Aorta (tissue), 5 donors: ENCODE measurements at regions not wholly inside any gene's neighbourhood (a gene's known extent, or its start where the extent isn't known, plus 50 kb on each side); places are given as distances from the start of the nearest gene placed in this dataset.

Experiments used
- ATAC-seq: fragments of 200-7000 bp; cut with Tn5 transposase; one replicate; pipeline ENCODE4 v1.9.1; 2022; ENCODE audit warnings: moderate library complexity; ENCODE audit not compliant: low FRiP score
- DNase-seq, 2 donors: peaks; one replicate each; pipeline ENCODE4 v3.0.0-alpha.2; 2020
- H3K27ac ChIP-seq, 2 donors: one replicate each; pipeline ENCODE4 v1.5.1; 2013; ENCODE audit warnings: low read length in 2 of 2, mild to moderate bottlenecking in 2 of 2, moderate library complexity in 2 of 2, control low read depth in 1 of 2, inconsistent platforms in 1 of 2, low read depth in 1 of 2
- H3K27me3 ChIP-seq, 2 donors: one replicate each; pipeline ENCODE4 v1.6.1; 2013; ENCODE audit warnings: control low read depth in 1 of 2, low read length in 1 of 2, mild to moderate bottlenecking in 1 of 2, moderate library complexity in 1 of 2; ENCODE audit not compliant: insufficient read depth in 2 of 2, control insufficient read depth in 1 of 2
- H3K36me3 ChIP-seq, 2 donors: one replicate each; pipeline ENCODE4 v1.6.1; 2013; ENCODE audit warnings: control low read depth in 1 of 2, low read length in 1 of 2, mild to moderate bottlenecking in 1 of 2; ENCODE audit not compliant: insufficient read depth in 2 of 2, control insufficient read depth in 1 of 2
- H3K4me1 ChIP-seq, 2 donors: one replicate each; pipeline ENCODE4 v1.6.1; 2013; ENCODE audit warnings: low read length in 2 of 2, control low read depth in 1 of 2, mild to moderate bottlenecking in 1 of 2, moderate library complexity in 1 of 2; ENCODE audit not compliant: insufficient read depth in 2 of 2, control insufficient read depth in 1 of 2
- H3K4me3 ChIP-seq, 2 donors: one replicate each; pipeline ENCODE4 v1.5.1; 2013; ENCODE audit warnings: low read length in 2 of 2, control low read depth in 1 of 2, mild to moderate bottlenecking in 1 of 2
- H3K9me3 ChIP-seq: one replicate; pipeline ENCODE4 v1.6.1; 2013; ENCODE audit warnings: mild to moderate bottlenecking, low read length; ENCODE audit not compliant: control insufficient read depth
- WGBS, 2 donors: extraction: QIAGEN DNeasy Blood & Tissue Kit; methylation state at CpG; one replicate each; pipeline ENCODE4 v1.1.7; 2013; 5-methylcytosine and 5-hydroxymethylcytosine counted together
- intact Hi-C, 2 donors: fragments of 100-400 bp; cut with DNase I; formaldehyde crosslinking; loops; one replicate each; pipeline versions ENCODE4 v1.14.2 to v1.15.0; 2022
- donor health status: healthy with polysubstance abuse.
- donor health status: Bipolar disorder and iron deficiency.
- donor health status: DM: no; HTN: no; CAD: no.
- donor health status: DM: no; HTN: no; CAD: no.
- donor health status: DM: yes; HTN: yes; CAD: no.

GRCh38 chr2:56709181-56709580 is 525.4 kb downstream of the CCDC85A start:
- Histone ChIP-seq H3K36me3 (no peaks in the 10 kb centered on the region), H3K27ac (no peak overlapping the region)
- 79 to 80% methylated on average over 3 of the region's 3 CpGs for WGBS, 2 donors

GRCh38 chr2:56713161-56713676 is 529.4 kb downstream of the CCDC85A start:
- DNase-seq, result no peak
- intact Hi-C loops, result no loop called here
- no peak overlapping the region for H3K4me3 ChIP-seq
- H3K27me3 ChIP-seq, result no peaks in the 10 kb centered on the region
- no peaks in the 10 kb centered on the region for H3K4me1 ChIP-seq
- no peaks in the 10 kb centered on the region for H3K36me3 ChIP-seq
- 54 to 59% methylated on average over 5 of the region's 5 CpGs for WGBS, 2 donors
- H3K9me3 ChIP-seq, result no peaks in the 10 kb centered on the region
- H3K27ac ChIP-seq, result no peak overlapping the region
- no peak for ATAC-seq

More at GRCh38 chr2:56709181-56709580, 525.4 kb downstream of the CCDC85A start:
- Histone ChIP-seq H3K4me3 (no peak overlapping the region), H3K27me3 (no peaks in the 10 kb centered on the region), H3K4me1 (no peaks in the 10 kb centered on the region), H3K9me3 (no peaks in the 10 kb centered on the region)
- no peak for ATAC-seq
- no peak for DNase-seq
- intact Hi-C loops, result no loop called here

GRCh38 chr2:56713978-56714377 is 530.2 kb downstream of the CCDC85A start:
- 73 to 74% methylated on average over 1 of the region's 1 CpG for WGBS, 2 donors
- ATAC-seq, result no peak
- intact Hi-C loops, result no loop called here

GRCh38 chr2:56714400-56714799 is 530.6 kb downstream of the CCDC85A start:
- Histone ChIP-seq H3K27me3 (no peaks in the 10 kb centered on the region), H3K27ac (no peak overlapping the region), H3K36me3 (no peaks in the 10 kb centered on the region), H3K9me3 (no peaks in the 10 kb centered on the region), H3K4me1 (no peaks in the 10 kb centered on the region), H3K4me3 (no peak overlapping the region)
- intact Hi-C loops, result no loop called here
- DNase-seq (no peak), ATAC-seq (no peak)
- WGBS, 2 donors, result 66 to 68% methylated on average over 7 of the region's 7 CpGs

More at GRCh38 chr2:56713978-56714377, 530.2 kb downstream of the CCDC85A start:
- H3K27me3 ChIP-seq, result no peaks in the 10 kb centered on the region
- H3K4me1 ChIP-seq, result no peaks in the 10 kb centered on the region
- no peaks in the 10 kb centered on the region for H3K36me3 ChIP-seq
- no peaks in the 10 kb centered on the region for H3K9me3 ChIP-seq
- no peak for DNase-seq
- no peak overlapping the region for H3K27ac ChIP-seq
- H3K4me3 ChIP-seq, result no peak overlapping the region

- DNase-seq, result no peak
- H3K36me3 ChIP-seq, result no peaks in the 10 kb centered on the region
- no peaks in the 10 kb centered on the region for H3K4me1 ChIP-seq
- no peak overlapping the region for H3K4me3 ChIP-seq
- WGBS, 2 donors, result 42% methylated on average over 3 of the region's 3 CpGs
- H3K9me3 ChIP-seq, result no peaks in the 10 kb centered on the region
- intact Hi-C loops, result no loop called here
- H3K27me3 ChIP-seq, result no peaks in the 10 kb centered on the region
- H3K27ac ChIP-seq, result no peak overlapping the region
- no peak for ATAC-seq
Measured at GRCh38 chr2:56715683-56716082, 531.9 kb downstream of the CCDC85A start.

GRCh38 chr2:56718413-56718812 is 534.6 kb downstream of the CCDC85A start:
- 72 to 75% methylated on average over 4 of the region's 4 CpGs for WGBS, 2 donors
- Histone ChIP-seq H3K36me3 (no peaks in the 10 kb centered on the region), H3K4me1 (no peaks in the 10 kb centered on the region), H3K9me3 (peaks cover under 1% of the 10 kb centered on the region), H3K27ac (no peak overlapping the region), H3K27me3 (no peaks in the 10 kb centered on the region), H3K4me3 (no peak overlapping the region)
- ATAC-seq (no peak), DNase-seq (no peak)
- intact Hi-C loops, result no loop called here

GRCh38 chr2:56729212-56729611 is 545.4 kb downstream of the CCDC85A start:
- DNase-seq (no peak), ATAC-seq (no peak)
- no peak overlapping the region for H3K27ac ChIP-seq
- intact Hi-C loops, result no loop called here
- WGBS, 2 donors, result 69 to 77% methylated on average over 1 of the region's 1 CpG
- H3K4me3 ChIP-seq, result no peak overlapping the region
- H3K36me3 ChIP-seq, result no peaks in the 10 kb centered on the region
- H3K4me1 ChIP-seq, result no peaks in the 10 kb centered on the region
- no peaks in the 10 kb centered on the region for H3K27me3 ChIP-seq
- H3K9me3 ChIP-seq, result no peaks in the 10 kb centered on the region

GRCh38 chr2:56732946-56733345 is 549.2 kb downstream of the CCDC85A start:
- H3K27me3 ChIP-seq, result no peaks in the 10 kb centered on the region
- DNase-seq (no peak), ATAC-seq (no peak)
- no peak overlapping the region for H3K4me3 ChIP-seq
- H3K27ac ChIP-seq, result no peak overlapping the region
- intact Hi-C loops, result no loop called here
- no peaks in the 10 kb centered on the region for H3K9me3 ChIP-seq
- H3K4me1 ChIP-seq, result no peaks in the 10 kb centered on the region
- WGBS, 2 donors, result 61 to 71% methylated on average over 2 of the region's 2 CpGs
- H3K36me3 ChIP-seq, result no peaks in the 10 kb centered on the region

- DNase-seq, result no peak
- no peak for ATAC-seq
- Histone ChIP-seq H3K4me1 (peaks cover 0 to 1% of the 10 kb centered on the region in 2 donors), H3K9me3 (no peaks in the 10 kb centered on the region), H3K4me3 (no peak overlapping the region), H3K27ac (no peak overlapping the region), H3K36me3 (no peaks in the 10 kb centered on the region), H3K27me3 (no peaks in the 10 kb centered on the region)
- intact Hi-C loops, result no loop called here
- 56 to 58% methylated on average over 1 of the region's 1 CpG for WGBS, 2 donors
Measured at GRCh38 chr2:56739413-56739812, 555.6 kb downstream of the CCDC85A start.
